AG10803 (cell line): ENCODE measurements at regions not wholly inside any gene's neighbourhood (a gene's known extent, or its start where the extent isn't known, plus 50 kb on each side); places are given as distances from the start of the nearest gene placed in this dataset.

ENCODE experiments used
- DNase-seq: peaks from one replicate; pipeline ENCODE4 v3.0.0; 2010; ENCODE audit warnings: low read depth
- H3K4me3 ChIP-seq: 2 replicates; pipeline ENCODE4 v1.5.1; 2011; ENCODE audit warnings: mild to moderate bottlenecking, low read length, control low read depth
- TF ChIP-seq, protein P1 (sequence below): conservative IDR thresholded peaks from 2 replicates; pipeline ENCODE4 v1.5.1; 2011; ENCODE audit warnings: mild to moderate bottlenecking, low read length, control low read depth, inconsistent platforms

GRCh38 chr21:39097335-39097861 is 85.9 kb downstream of the PSMG1 start:
- no peak for DNase-seq
- H3K4me3 ChIP-seq: no peak overlapping the region
- TF ChIP-seq, protein P1, sequence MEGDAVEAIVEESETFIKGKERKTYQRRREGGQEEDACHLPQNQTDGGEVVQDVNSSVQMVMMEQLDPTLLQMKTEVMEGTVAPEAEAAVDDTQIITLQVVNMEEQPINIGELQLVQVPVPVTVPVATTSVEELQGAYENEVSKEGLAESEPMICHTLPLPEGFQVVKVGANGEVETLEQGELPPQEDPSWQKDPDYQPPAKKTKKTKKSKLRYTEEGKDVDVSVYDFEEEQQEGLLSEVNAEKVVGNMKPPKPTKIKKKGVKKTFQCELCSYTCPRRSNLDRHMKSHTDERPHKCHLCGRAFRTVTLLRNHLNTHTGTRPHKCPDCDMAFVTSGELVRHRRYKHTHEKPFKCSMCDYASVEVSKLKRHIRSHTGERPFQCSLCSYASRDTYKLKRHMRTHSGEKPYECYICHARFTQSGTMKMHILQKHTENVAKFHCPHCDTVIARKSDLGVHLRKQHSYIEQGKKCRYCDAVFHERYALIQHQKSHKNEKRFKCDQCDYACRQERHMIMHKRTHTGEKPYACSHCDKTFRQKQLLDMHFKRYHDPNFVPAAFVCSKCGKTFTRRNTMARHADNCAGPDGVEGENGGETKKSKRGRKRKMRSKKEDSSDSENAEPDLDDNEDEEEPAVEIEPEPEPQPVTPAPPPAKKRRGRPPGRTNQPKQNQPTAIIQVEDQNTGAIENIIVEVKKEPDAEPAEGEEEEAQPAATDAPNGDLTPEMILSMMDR: no peak

- DNase-seq: no peak
- H3K4me3 ChIP-seq: no peak overlapping the region
- TF ChIP-seq, protein P1: no peak
Observed at GRCh38 chr21:39096754-39097153, 86.5 kb downstream of the PSMG1 start.

DNA sequence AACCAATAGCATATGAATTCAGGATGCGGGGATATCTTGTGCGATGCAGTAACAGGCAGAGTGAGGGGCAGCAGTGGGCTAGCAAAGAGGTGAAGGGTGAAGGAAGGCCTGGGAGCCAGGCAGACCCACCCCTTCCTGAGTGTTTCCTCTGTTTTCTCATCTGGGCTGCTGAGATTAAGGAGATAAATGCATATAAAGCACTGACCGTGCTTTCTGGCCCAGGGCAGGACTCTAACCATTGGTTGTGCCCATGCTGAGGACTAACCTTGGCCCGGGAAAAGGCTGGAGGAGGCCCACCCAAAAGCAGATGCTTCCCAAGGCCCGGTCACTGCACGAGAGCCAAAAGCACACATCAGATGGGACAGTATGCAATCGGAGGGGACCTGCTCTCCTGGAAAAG is 87.6 kb downstream of the PSMG1 start:
- no peak for DNase-seq
- no peak overlapping the region for H3K4me3 ChIP-seq
- TF ChIP-seq, protein P1: no peak

DNA sequence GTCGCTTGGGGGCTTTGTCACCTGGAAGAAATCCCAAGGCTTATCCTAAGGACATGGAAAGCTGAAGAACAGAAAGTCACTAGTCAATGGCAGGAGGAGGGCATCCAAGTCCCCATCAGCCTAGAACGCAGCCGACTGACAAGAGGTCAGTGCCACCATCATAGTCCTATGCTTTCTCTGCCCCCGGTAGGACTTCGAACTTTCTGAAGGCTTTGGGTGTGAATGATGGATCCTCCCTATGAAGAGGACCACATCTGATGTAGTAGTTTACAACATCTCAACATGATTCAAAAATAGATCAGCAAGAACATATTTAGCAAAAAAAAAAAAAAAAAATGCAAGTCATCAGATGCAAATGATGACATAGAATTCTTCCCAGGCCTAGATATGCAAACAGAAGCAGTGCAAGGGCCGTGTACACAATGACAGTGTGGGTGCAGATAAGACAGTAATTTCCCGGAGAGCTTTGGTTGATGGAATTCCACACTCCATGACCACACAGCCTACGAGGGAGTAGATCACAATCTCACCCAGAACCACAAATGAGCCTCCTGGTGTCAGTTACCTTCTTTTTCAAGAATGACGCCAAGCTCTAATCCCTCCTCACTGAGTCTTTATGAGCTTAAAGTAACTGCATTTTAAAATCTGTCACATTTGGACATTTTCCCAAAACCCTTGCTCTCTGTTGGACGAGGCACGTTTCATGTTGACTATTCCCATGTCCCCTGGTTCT is 88.2 kb downstream of the PSMG1 start:
- H3K4me3 ChIP-seq: no peak overlapping the region
- TF ChIP-seq, protein P1: no peak
- DNase-seq: peak; percentile 29

- no peak for DNase-seq
- TF ChIP-seq, protein P1: no peak
- H3K4me3 ChIP-seq: no peak overlapping the region
Observed at GRCh38 chr21:39094087-39094780, 89.0 kb downstream of the PSMG1 start.

- no peak overlapping the region for H3K4me3 ChIP-seq
- TF ChIP-seq, protein P1: no peak
- no peak for DNase-seq
Observed at GRCh38 chr21:39093526-39093925, 89.7 kb downstream of the PSMG1 start.
